HepG2 (cell line): ENCODE measurements at regions not wholly inside any gene's neighbourhood (a gene's known extent, or its start where the extent isn't known, plus 50 kb on each side); places are given as distances from the start of the nearest gene placed in this dataset.

ENCODE experiments used
- ATAC-seq: fragments of 200-7000 bp; cut with Tn5 transposase; 3 replicates; pipeline ENCODE4 v1.9.1; 2020; ENCODE audit warnings: mild to moderate bottlenecking, moderate library complexity
- BruUV-seq: library from RNA; stranded (reverse); fragments of 400-500 nt; replicated peaks from 2 replicates; lab custom pipeline; 2021; lab: Mats Ljungman, UMichigan
- CTCF ChIA-PET: fragments of 300-600 bp; formaldehyde crosslinking; extraction: SDS; loops from one replicate; lab custom pipeline; 2021; ENCODE audit warnings: low total read pairs, inconsistent platforms, low intra/inter-chr PET ratio; lab: Yijun Ruan, JAX
- POLR2A ChIA-PET: fragments of 350-600 bp; sonication (Branson Sonifier 250); formaldehyde crosslinking; loops from one replicate; lab custom pipeline; 2020; ENCODE audit warnings: antibody characterized with exemption, inconsistent platforms; lab: Yijun Ruan, JAX
- DNase-seq: peaks from one replicate; pipeline ENCODE4 v3.0.0-alpha.2; 2015; ENCODE audit warnings: low spot score
- FAIRE-seq: peaks from 3 replicates; lab custom pipeline; 2011; peaks lifted over from hg19 to GRCh38; lab: Jason Lieb, UNC
- H2AFZ ChIP-seq: one replicate; pipeline ENCODE4 v1.6.1; 2011; ENCODE audit warnings: low read length, inconsistent platforms
- H3K27ac ChIP-seq: fragments of 300-600 bp; 3 replicates; pipeline ENCODE4 v1.8.0; 2011; ENCODE audit warnings: mixed run types, mild to moderate bottlenecking, mixed read lengths, low read length, inconsistent platforms; ENCODE audit not compliant: insufficient read depth; ENCODE audit errors: extremely low read length
- H3K27me3 ChIP-seq, 2 experiments: fragments of 200-600 bp in 1 of 2; 2 replicates in 1 of 2; 3 replicates in 1 of 2; pipeline versions ENCODE4 v1.6.0 to v1.8.0; 2011; ENCODE audit warnings: low read length in 2 of 2, mild to moderate bottlenecking in 2 of 2, moderate library complexity in 2 of 2, inconsistent platforms in 1 of 2; ENCODE audit not compliant: insufficient read depth in 2 of 2, control insufficient read depth in 1 of 2
- H3K36me3 ChIP-seq, 2 experiments: fragments of 200-600 bp in 1 of 2; replicated peaks in 1 of 2; 2 replicates in 1 of 2; 3 replicates in 1 of 2; pipeline versions ENCODE4 v1.5.1 to v1.8.0; 2011; ENCODE audit warnings: low read length in 2 of 2, inconsistent platforms in 1 of 2; ENCODE audit not compliant: insufficient read depth in 2 of 2, control insufficient read depth in 1 of 2
- H3K4me1 ChIP-seq: 2 replicates; pipeline ENCODE4 v1.5.1; 2012; ENCODE audit warnings: low read length, inconsistent platforms; ENCODE audit not compliant: insufficient read depth
- H3K4me2 ChIP-seq: 2 replicates; pipeline ENCODE4 v1.6.0; 2011; ENCODE audit warnings: low read depth, low read length, inconsistent platforms
- H3K4me3 ChIP-seq, 3 experiments: fragments of 200-600 bp in 1 of 3; sonication (generic), shearing (Covaris generic) in 1 of 3; replicated peaks in 1 of 3; 2 replicates each; pipeline ENCODE4 v1.5.1; 2011 to 2016; ENCODE audit warnings: low read length in 3 of 3, inconsistent platforms in 2 of 3, low read depth in 2 of 3, mild to moderate bottlenecking in 2 of 3, control low read depth in 1 of 3, mixed read lengths in 1 of 3; ENCODE audit not compliant: insufficient read depth in 1 of 3
- H3K79me2 ChIP-seq: one replicate; pipeline ENCODE4 v1.6.1; 2011; ENCODE audit warnings: low read length, inconsistent platforms; ENCODE audit not compliant: insufficient read depth
- H3K9ac ChIP-seq: 2 replicates; pipeline ENCODE4 v1.6.0; 2011; ENCODE audit warnings: mild to moderate bottlenecking, low read depth, low read length, inconsistent platforms; ENCODE audit not compliant: insufficient read depth
- H3K9me3 ChIP-seq: 2 replicates; pipeline ENCODE4 v1.5.1; 2012; ENCODE audit warnings: mild to moderate bottlenecking, low read length
- H4K20me1 ChIP-seq: 2 replicates; pipeline ENCODE4 v1.6.0; 2011; ENCODE audit warnings: inconsistent platforms, mild to moderate bottlenecking, low read length, moderate library complexity; ENCODE audit not compliant: insufficient read depth
- CBX2 ChIP-seq, 2 experiments: fragments of 200-600 bp in 1 of 2; sonication (generic); formaldehyde crosslinking in 1 of 2; IDR thresholded peaks; 2 replicates each; pipeline versions ENCODE4 v1.7.0 to v1.8.1; 2018 to 2022; ENCODE audit warnings: low read depth in 2 of 2, low read length in 1 of 2, mild to moderate bottlenecking in 1 of 2, missing genetic modification reagents in 1 of 2
- HIC2 ChIP-seq: sonication (generic); formaldehyde crosslinking; IDR thresholded peaks from 2 replicates; pipeline ENCODE4 v1.9.0; 2022; ENCODE audit warnings: low read depth, missing genetic modification reagents
- MBD4 ChIP-seq: IDR thresholded peaks from 2 replicates; pipeline ENCODE4 v1.6.1; 2012; ENCODE audit warnings: low read length, inconsistent platforms, borderline replicate concordance
- PRPF4 ChIP-seq: fragments of 200-400 bp; formaldehyde crosslinking; IDR thresholded peaks from 2 replicates; pipeline ENCODE4 v1.6.1; 2016; ENCODE audit warnings: low read length, low read depth; ENCODE audit not compliant: poor library complexity, severe bottlenecking
- RFX1 ChIP-seq: fragments of 450-650 bp; IDR thresholded peaks from 2 replicates; pipeline ENCODE4 v1.6.1; 2017
- ZNF75D ChIP-seq: sonication (generic); formaldehyde crosslinking; IDR thresholded peaks from 2 replicates; pipeline ENCODE4 v1.8.1; 2023; ENCODE audit warnings: missing genetic modification reagents, mild to moderate bottlenecking, borderline replicate concordance
- WGBS: methylation state at CpG from one replicate; pipeline ENCODE4 v1.1.6; 2017; ENCODE audit warnings: low lambda C conversion rate; 5-methylcytosine and 5-hydroxymethylcytosine counted together
- in situ Hi-C: cut with HindIII; loops from 2 replicates; pipeline ENCODE4 v1.10.0; 2017; ENCODE audit warnings: low pct_unique_long_range_greater_than_20kb; ENCODE audit not compliant: extremely low pct_ligation_motif_present
- intact Hi-C: fragments of 100-400 bp; cut with micrococcal nuclease; formaldehyde crosslinking; loops from one replicate; pipeline ENCODE4 v1.10.0; 2022; ENCODE audit not compliant: unreplicated experiment

DNA sequence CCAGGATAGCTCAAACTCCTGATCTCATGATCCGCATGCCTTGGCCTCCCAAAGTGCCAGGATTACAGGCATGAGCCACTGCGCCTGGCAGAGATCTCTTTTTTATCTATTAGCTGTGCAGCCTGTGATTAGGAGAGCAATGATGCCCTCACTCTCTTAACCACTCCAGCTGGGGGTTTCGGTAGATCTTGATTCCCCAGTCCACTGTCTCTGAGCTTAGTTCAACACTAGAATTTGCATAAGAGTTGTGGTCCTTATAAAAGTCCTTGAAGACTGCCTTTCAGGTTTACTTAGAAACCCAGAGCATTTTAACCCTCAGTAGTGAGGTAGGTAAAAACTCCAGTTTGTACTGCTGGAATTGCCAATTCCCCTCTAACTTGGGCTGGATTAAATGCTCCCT is 283.3 kb upstream of the RBMY1B start:
- in situ Hi-C loops: no loop called here
- no peak for FAIRE-seq
- Histone ChIP-seq H2AFZ (no peak overlapping the region), H3K79me2 (no peaks in the 10 kb centered on the region), H3K27me3 (no peaks in the 10 kb centered on the region), H3K27ac (no peak overlapping the region), H3K36me3 (no peaks in the 10 kb centered on the region), H3K9me3 (peaks cover 27% of the 10 kb centered on the region), H4K20me1 (no peaks in the 10 kb centered on the region), H3K4me2 (no peak overlapping the region), H3K4me1 (no peaks in the 10 kb centered on the region), H3K9ac (no peak overlapping the region), H3K4me3 (no peak overlapping the region)
- ChIA-PET POLR2A (no interaction called here), CTCF (no interaction called here)
- no peak for DNase-seq
- WGBS: no CpG with 5 or more reads among the region's 3 CpGs
- intact Hi-C loops: no loop called here
- no peak for ATAC-seq
- BruUV-seq: no TSS peak
- TF ChIP-seq PRPF4 (no peak), ZNF75D (CRISPR knock-in tag) (no peak), CBX2 (IDR thresholded peaks at IDR 0.05; ENCODE audit: low read depth, low read length) (no peak), CBX2 (CRISPR knock-in tag; IDR thresholded peaks at IDR 0.05; ENCODE audit: low read depth) (no peak), RFX1 (no peak), HIC2 (no peak)

DNA sequence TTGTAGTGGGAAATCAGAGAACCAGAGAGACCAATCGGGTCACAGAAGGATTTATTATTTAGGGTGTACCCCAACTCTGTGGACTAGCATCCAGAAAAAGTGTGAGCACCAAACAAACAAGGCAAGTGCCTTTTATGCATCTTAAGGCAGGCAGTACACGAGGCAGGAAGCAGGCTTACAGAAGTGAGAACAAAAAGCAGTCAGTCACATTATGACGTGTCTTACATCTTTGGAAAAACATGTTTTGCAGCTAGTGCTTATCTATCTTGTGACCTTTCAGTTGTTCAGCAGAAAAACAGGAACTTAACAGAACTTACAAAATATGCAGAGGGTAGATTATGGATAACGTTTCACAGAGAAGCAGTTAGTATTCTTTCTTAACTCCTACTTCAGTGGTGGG is 270.9 kb upstream of the RBMY1B start:
- BruUV-seq: no TSS peak
- intact Hi-C loops (no loop called here), in situ Hi-C loops (no loop called here)
- Histone ChIP-seq H3K4me3 (no peak overlapping the region), H4K20me1 (no peaks in the 10 kb centered on the region), H3K79me2 (no peaks in the 10 kb centered on the region), H3K27me3 (no peaks in the 10 kb centered on the region), H3K9ac (no peak overlapping the region), H3K27ac (no peak overlapping the region), H3K36me3 (no peaks in the 10 kb centered on the region), H3K4me1 (no peaks in the 10 kb centered on the region), H3K4me2 (no peak overlapping the region), H2AFZ (no peak overlapping the region), H3K9me3 (peaks cover 68% of the 10 kb centered on the region)
- ChIA-PET POLR2A (no interaction called here), CTCF (no interaction called here)
- FAIRE-seq (no peak), DNase-seq (no peak), ATAC-seq (no peak)
- no peak for TF ChIP-seq MBD4
- WGBS: 0% methylated on average over 4 of the region's 4 CpGs
